CD4-positive, alpha-beta memory T cell (primary cell): ENCODE measurements at regions not wholly inside any gene's neighbourhood (a gene's known extent, or its start where the extent isn't known, plus 50 kb on each side); places are given as distances from the start of the nearest gene placed in this dataset.
"Not testable (repeated sequence)": the region's sequence is repeated elsewhere in the genome, so short reads cannot be mapped to it uniquely, and the experiment has no call there.

Experiments used
- CTCF ChIA-PET: fragments of 350-600 bp; sonication (Branson Sonifier 250); formaldehyde crosslinking; loops from one replicate; lab custom pipeline; 2021; ENCODE audit warnings: inconsistent platforms; ENCODE audit not compliant: partially characterized antibody; lab: Charles Lee
- POLR2A ChIA-PET: fragments of 350-600 bp; sonication (Branson Sonifier 250); formaldehyde crosslinking; loops from one replicate; lab custom pipeline; 2021; ENCODE audit not compliant: partially characterized antibody; lab: Charles Lee
- DNase-seq, 5 donors: peaks; one replicate each; pipeline versions ENCODE4 v3.0.0 to v3.0.0-alpha.2; 2020 to 2022; ENCODE audit warnings: mixed read lengths in 1 of 5
- H3K27ac ChIP-seq: one replicate; pipeline ENCODE4 v1.7.0; 2013; ENCODE audit warnings: low read depth, low read length
- H3K27me3 ChIP-seq: 2 replicates; pipeline ENCODE4 v1.7.0; 2013; ENCODE audit warnings: mild to moderate bottlenecking, low read length, moderate library complexity; ENCODE audit not compliant: insufficient read depth
- H3K36me3 ChIP-seq: 2 replicates; pipeline ENCODE4 v1.7.0; 2013; ENCODE audit warnings: mild to moderate bottlenecking, low read length, moderate library complexity; ENCODE audit not compliant: insufficient read depth
- H3K4me1 ChIP-seq: 2 replicates; pipeline ENCODE4 v1.7.0; 2013; ENCODE audit warnings: mild to moderate bottlenecking, low read length, moderate library complexity; ENCODE audit not compliant: insufficient read depth
- H3K4me3 ChIP-seq, 2 donors: one replicate each; pipeline ENCODE4 v1.7.0; 2013; ENCODE audit warnings: low read length in 2 of 2, mild to moderate bottlenecking in 1 of 2
- H3K9me3 ChIP-seq, 2 donors: one replicate each; pipeline ENCODE4 v1.7.0; 2013; ENCODE audit warnings: low read length in 2 of 2, control low read depth in 1 of 2; ENCODE audit not compliant: control insufficient read depth in 1 of 2
- H3K27ac Mint-ChIP-seq, 7 donors: one replicate each; pipeline ENCODE4 v1.8.0; 2020 to 2021; ENCODE audit warnings: mixed read lengths in 7 of 7, mild to moderate bottlenecking in 6 of 7, inconsistent platforms in 3 of 7, moderate library complexity in 3 of 7
- H3K27me3 Mint-ChIP-seq, 2 donors: one replicate each; pipeline ENCODE4 v1.8.0; 2020 to 2021; ENCODE audit warnings: mixed read lengths in 2 of 2
- H3K36me3 Mint-ChIP-seq, 2 donors: one replicate each; pipeline ENCODE4 v1.8.0; 2020 to 2021; ENCODE audit warnings: mixed read lengths in 2 of 2, inconsistent platforms in 1 of 2, mild to moderate bottlenecking in 1 of 2
- H3K4me1 Mint-ChIP-seq, 4 donors: one replicate each; pipeline ENCODE4 v1.8.0; 2020 to 2021; ENCODE audit warnings: mixed read lengths in 4 of 4, mild to moderate bottlenecking in 1 of 4
- H3K4me3 Mint-ChIP-seq, 8 donors: one replicate each; pipeline ENCODE4 v1.8.0; 2020 to 2021; ENCODE audit warnings: mixed read lengths in 8 of 8, mild to moderate bottlenecking in 7 of 8, moderate library complexity in 6 of 8, inconsistent platforms in 3 of 8
- H3K9me3 Mint-ChIP-seq, 8 donors: one replicate each; pipeline ENCODE4 v1.8.0; 2020 to 2021; ENCODE audit warnings: mixed read lengths in 8 of 8, mild to moderate bottlenecking in 5 of 8, inconsistent platforms in 3 of 8, moderate library complexity in 1 of 8
- intact Hi-C: fragments of 100-400 bp; cut with micrococcal nuclease; formaldehyde crosslinking; loops from one replicate; pipeline ENCODE4 v1.15.1; 2023

DNA sequence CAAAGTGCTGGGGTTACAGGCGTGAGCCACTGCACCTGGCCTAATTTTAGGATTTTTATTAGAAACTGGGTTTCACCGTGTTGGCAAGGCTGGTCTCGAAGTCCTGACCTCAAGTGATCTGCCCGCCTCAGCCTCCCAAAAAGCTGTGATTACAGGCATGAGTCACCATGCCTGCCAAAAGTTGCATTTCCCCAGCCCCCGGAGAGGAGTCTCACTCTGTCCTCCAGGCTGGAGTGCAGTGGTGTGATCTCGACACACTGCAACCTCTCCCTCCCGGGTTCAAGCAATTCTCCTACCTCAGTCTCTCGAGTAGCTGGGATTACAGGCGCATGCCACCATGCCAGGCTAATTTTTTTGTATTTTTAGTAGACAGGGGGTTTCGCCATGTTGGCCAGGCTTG lies 122.0 kb upstream of the KCTD7 start:
- CTCF ChIA-PET, DNase-seq, H3K36me3 Mint-ChIP-seq, H3K4me3 ChIP-seq, H3K9me3 Mint-ChIP-seq, H3K9me3 ChIP-seq, H3K27me3 Mint-ChIP-seq, H3K27me3 ChIP-seq, H3K27ac ChIP-seq, H3K4me1 ChIP-seq, H3K36me3 ChIP-seq, intact Hi-C loops: not testable (repeated sequence)
- H3K27ac Mint-ChIP-seq = peak overlapping the region in 2 of 7 donors; percentile 23 to 25
- H3K4me3 Mint-ChIP-seq = peak overlapping the region; percentile 38 to 77 (median 70)
- POLR2A ChIA-PET = interaction anchor here (0.9 to 2.7 kb wide), 2 partner anchors 9 to 13 kb away, joined by 3 to 27 read pairs; no protein-coding TSS in a partner anchor
- peaks cover 0 to 20% (median 3%) of the 10 kb centered on the region in 4 donors for H3K4me1 Mint-ChIP-seq

DNA sequence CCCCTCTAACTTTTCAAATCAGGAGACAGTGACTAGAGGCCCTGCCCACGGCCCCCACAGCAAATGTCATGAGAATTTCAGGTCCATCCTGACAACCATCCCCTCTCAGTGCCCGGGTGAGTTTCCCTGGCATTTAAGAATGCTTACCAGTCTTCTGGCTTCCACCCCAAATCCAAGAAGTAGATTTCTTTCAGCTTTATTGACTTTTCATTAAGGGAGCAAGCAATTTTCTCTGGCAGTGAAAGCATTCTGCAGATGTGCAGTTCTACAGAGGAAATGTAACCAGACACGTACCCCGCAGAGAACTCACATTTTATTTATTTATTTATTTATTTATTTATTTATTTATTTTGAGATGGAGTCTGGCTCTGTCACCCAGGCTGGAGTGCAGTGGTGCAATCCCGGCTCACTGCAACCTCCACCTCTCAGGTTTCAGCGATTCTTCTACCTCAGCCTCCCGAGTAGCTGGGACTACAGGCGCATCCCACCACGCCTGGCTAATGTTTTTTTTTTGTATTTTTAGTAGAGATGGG lies 120.9 kb upstream of the KCTD7 start:
- intact Hi-C loops = no loop called here
- Mint-ChIP-seq H3K27ac (no peak overlapping the region), H3K27me3 (peaks cover 5 to 8% of the 10 kb centered on the region in 2 donors), H3K36me3 (no peaks in the 10 kb centered on the region), H3K4me3 (peak overlapping the region in 2 of 8 donors; percentile 10 to 43), H3K9me3 (no peaks in the 10 kb centered on the region), H3K4me1 (peaks cover 0 to 20% (median 3%) of the 10 kb centered on the region in 4 donors)
- DNase-seq = no peak
- Histone ChIP-seq H3K9me3 (no peaks in the 10 kb centered on the region), H3K27me3 (peaks cover 9% of the 10 kb centered on the region), H3K36me3 (no peaks in the 10 kb centered on the region), H3K4me1 (peaks cover 6% of the 10 kb centered on the region), H3K27ac (no peak overlapping the region), H3K4me3 (no peak overlapping the region)
- ChIA-PET CTCF (no interaction called here), POLR2A (interaction anchor here (1.2 to 2.7 kb wide), 2 partner anchors 14 to 337 kb away, joined by 3 to 27 read pairs; no protein-coding TSS in a partner anchor)

DNA sequence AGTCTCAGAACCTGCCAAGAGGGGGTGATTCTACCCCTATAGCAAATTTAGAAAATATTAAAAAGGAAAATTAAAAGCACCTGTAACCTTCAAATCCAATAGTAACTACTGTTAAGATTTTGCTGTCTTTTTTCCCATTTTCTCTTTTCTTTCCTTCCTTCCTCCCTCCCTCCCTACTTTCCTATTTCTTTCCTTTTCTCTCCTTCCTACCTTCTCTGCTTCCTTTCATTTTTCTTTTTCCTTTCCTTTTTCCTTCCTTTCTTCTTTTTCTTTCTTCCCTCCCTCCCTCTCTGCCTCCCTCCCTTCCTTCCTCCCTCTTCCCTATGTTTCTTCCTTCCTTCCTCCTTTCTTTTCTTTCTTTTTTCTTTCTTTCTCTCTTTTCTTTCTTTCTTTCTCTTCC lies 120.2 kb upstream of the KCTD7 start:
- Histone ChIP-seq H3K4me3 (no peak overlapping the region), H3K4me1 (peaks cover 6% of the 10 kb centered on the region), H3K27me3 (peaks cover 9% of the 10 kb centered on the region), H3K36me3 (no peaks in the 10 kb centered on the region), H3K27ac (no peak overlapping the region), H3K9me3 (no peaks in the 10 kb centered on the region)
- POLR2A ChIA-PET = interaction anchor here (1.2 kb wide), 1 partner anchor 336 kb away, joined by 3 read pairs; no protein-coding TSS in a partner anchor
- peaks cover 0 to 20% (median 3%) of the 10 kb centered on the region in 4 donors for H3K4me1 Mint-ChIP-seq
- no peak for DNase-seq
- no peaks in the 10 kb centered on the region for H3K36me3 Mint-ChIP-seq
- no peaks in the 10 kb centered on the region for H3K9me3 Mint-ChIP-seq
- no peak overlapping the region for H3K27ac Mint-ChIP-seq
- H3K4me3 Mint-ChIP-seq = no peak overlapping the region
- intact Hi-C loops = no loop called here
- CTCF ChIA-PET = no interaction called here
- H3K27me3 Mint-ChIP-seq = peaks cover 5 to 8% of the 10 kb centered on the region in 2 donors

DNA sequence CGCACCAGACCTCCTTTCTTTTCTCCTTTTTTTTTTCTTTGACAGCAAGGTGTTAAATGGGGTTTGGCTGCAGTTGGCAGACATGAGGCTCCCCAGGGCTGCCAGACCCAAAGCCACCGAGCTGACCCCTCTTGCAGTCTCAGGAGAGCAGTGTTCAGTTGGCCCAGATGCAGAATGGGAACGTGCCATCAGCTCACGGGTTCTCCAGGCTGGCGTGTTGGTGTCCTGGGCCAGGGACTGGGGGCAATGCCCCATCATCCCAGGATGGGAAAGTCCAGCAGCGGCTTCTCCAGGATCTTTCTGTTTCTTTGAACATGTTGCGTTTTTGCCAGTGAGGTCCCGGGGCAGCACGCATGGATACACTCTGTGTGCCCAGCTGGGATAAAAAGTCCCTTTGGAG lies 114.6 kb upstream of the KCTD7 start:
- Mint-ChIP-seq H3K27ac (peak overlapping the region in 1 of 7 donors; percentile 22), H3K4me1 (no peaks in the 10 kb centered on the region), H3K4me3 (no peak overlapping the region), H3K9me3 (no peaks in the 10 kb centered on the region), H3K36me3 (no peaks in the 10 kb centered on the region), H3K27me3 (no peaks in the 10 kb centered on the region)
- no peaks in the 10 kb centered on the region for H3K9me3 ChIP-seq
- H3K36me3 ChIP-seq = no peaks in the 10 kb centered on the region
- CTCF ChIA-PET = no interaction called here
- H3K4me3 ChIP-seq = no peak overlapping the region
- POLR2A ChIA-PET = interaction anchor here (0.7 to 1.1 kb wide), 2 partner anchors 21 to 271 kb away, joined by 3 read pairs; no protein-coding TSS in a partner anchor
- DNase-seq = no peak
- no peaks in the 10 kb centered on the region for H3K27me3 ChIP-seq
- H3K4me1 ChIP-seq = no peaks in the 10 kb centered on the region
- intact Hi-C loops = no loop called here
- H3K27ac ChIP-seq = no peak overlapping the region

DNA sequence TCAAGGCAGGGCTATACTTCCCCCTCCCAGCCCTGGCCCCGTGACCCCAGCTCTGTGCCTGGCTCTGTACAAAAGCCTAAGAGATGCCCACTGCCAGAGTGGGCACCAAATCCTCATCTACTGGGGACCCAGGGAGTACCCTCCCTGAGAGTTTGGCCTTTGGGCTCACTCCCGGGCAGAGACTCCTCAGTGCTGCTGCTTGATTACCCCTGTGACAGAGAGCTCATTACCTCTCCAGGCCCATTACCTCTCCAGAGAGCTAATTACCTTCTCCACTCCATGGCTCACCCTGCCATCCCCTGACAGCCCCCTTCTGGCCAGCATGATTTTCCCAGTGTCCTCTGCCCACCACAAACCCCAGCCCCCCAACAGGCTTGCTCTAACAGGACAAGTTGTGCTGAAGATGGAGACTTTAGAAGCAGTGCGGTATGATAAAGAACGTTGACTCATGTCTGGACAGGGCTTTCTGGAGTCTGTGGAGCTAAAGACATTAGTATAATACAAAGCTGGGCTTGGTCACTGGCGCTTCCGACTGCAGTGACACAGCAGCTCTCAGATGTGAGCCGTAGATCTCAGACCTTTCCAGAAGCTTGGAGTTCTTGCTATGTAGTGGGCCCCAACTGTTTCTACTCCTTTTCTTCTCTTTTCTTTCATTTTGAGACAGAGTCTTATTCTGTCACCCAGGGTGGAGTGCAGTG lies 111.3 kb upstream of the KCTD7 start:
- CTCF ChIA-PET = no interaction called here
- no peak overlapping the region for H3K27ac ChIP-seq
- H3K4me3 ChIP-seq = no peak overlapping the region
- Mint-ChIP-seq H3K36me3 (no peaks in the 10 kb centered on the region), H3K4me3 (no peak overlapping the region), H3K27ac (peak overlapping the region in 1 of 7 donors; percentile 53), H3K27me3 (no peaks in the 10 kb centered on the region), H3K4me1 (peaks cover 0 to 4% (median 0%) of the 10 kb centered on the region in 4 donors), H3K9me3 (no peaks in the 10 kb centered on the region)
- no peaks in the 10 kb centered on the region for H3K9me3 ChIP-seq
- no peaks in the 10 kb centered on the region for H3K27me3 ChIP-seq
- H3K36me3 ChIP-seq = no peaks in the 10 kb centered on the region
- DNase-seq = no peak
- POLR2A ChIA-PET = interaction anchor here (0.7 kb wide), 1 partner anchor 404 kb away, joined by 3 read pairs; the partner anchor contains the start of gene TMEM248
- intact Hi-C loops = no loop called here
- no peaks in the 10 kb centered on the region for H3K4me1 ChIP-seq

DNA sequence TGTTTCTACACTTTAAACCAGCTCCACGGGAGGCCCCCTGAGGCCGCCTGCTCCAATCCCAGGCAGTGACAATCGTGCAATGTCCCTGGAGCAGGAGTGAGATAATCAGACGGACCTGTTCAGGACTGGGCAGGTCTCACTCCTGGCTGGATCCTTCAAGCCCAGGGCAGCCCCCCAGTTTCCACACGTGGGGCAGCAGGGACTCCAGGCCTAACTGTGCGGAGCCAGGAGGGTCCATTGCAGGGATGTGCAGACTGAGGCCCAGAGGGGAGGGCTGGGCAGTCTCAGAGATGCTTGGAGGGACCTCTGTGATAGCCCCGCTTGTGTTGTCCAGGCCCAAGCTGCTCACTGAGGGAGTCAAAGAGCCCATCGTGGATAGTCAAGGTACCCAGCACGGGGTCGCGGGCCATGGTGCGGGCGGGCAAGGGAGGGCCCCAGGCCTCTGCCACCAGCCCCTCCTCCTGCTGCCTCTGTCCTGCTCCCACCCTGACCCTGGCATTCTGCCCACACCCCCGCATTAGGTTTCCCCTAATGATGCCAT lies 110.5 kb upstream of the KCTD7 start:
- Mint-ChIP-seq H3K9me3 (no peaks in the 10 kb centered on the region), H3K27ac (peak overlapping the region in 2 of 7 donors; percentile 17 to 41), H3K27me3 (no peaks in the 10 kb centered on the region), H3K4me3 (no peak overlapping the region), H3K4me1 (peaks cover 0 to 4% (median 0%) of the 10 kb centered on the region in 4 donors), H3K36me3 (no peaks in the 10 kb centered on the region)
- ChIA-PET POLR2A (no interaction called here), CTCF (no interaction called here)
- Histone ChIP-seq H3K36me3 (no peaks in the 10 kb centered on the region), H3K9me3 (no peaks in the 10 kb centered on the region), H3K27ac (no peak overlapping the region), H3K4me1 (no peaks in the 10 kb centered on the region), H3K4me3 (no peak overlapping the region), H3K27me3 (no peaks in the 10 kb centered on the region)
- intact Hi-C loops = no loop called here
- DNase-seq = no peak

DNA sequence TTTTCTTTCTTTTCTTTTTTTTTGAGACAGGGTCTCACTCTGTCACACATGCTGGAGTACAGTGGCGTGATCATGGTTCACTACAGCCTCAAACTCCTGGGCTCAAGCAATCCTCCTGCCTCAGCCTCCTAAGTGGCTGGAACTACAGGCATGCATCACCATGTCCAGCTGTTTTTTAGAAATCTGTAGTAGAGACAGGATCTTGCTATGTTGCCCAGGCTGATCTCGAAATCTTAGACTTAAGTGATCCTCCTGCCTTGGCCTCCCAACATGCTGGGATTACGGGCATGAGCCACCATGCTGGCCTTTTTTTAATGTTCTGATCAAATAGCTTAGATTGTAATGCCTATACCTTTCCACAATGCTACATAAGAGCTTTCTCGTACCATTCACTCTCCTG lies 107.0 kb upstream of the KCTD7 start:
- Histone ChIP-seq H3K36me3 (no peaks in the 10 kb centered on the region), H3K4me1 (no peaks in the 10 kb centered on the region), H3K9me3 (no peaks in the 10 kb centered on the region), H3K27me3 (no peaks in the 10 kb centered on the region), H3K4me3 (no peak overlapping the region), H3K27ac (no peak overlapping the region)
- ChIA-PET CTCF (no interaction called here), POLR2A (interaction anchor here (1.1 kb wide), 1 partner anchor 132 kb away, joined by 3 read pairs; no protein-coding TSS in a partner anchor)
- Mint-ChIP-seq H3K4me1 (peaks cover 0 to 4% (median 0%) of the 10 kb centered on the region in 4 donors), H3K4me3 (no peak overlapping the region), H3K27me3 (no peaks in the 10 kb centered on the region), H3K36me3 (no peaks in the 10 kb centered on the region), H3K27ac (peak overlapping the region in 3 of 7 donors; percentile 11 to 62 (median 35)), H3K9me3 (no peaks in the 10 kb centered on the region)
- no peak for DNase-seq
- intact Hi-C loops = no loop called here
